ENCODE measurements at regions not wholly inside any gene's neighbourhood (a gene's known extent, or its start where the extent isn't known, plus 50 kb on each side); places are given as distances from the start of the nearest gene placed in this dataset.

DNA sequence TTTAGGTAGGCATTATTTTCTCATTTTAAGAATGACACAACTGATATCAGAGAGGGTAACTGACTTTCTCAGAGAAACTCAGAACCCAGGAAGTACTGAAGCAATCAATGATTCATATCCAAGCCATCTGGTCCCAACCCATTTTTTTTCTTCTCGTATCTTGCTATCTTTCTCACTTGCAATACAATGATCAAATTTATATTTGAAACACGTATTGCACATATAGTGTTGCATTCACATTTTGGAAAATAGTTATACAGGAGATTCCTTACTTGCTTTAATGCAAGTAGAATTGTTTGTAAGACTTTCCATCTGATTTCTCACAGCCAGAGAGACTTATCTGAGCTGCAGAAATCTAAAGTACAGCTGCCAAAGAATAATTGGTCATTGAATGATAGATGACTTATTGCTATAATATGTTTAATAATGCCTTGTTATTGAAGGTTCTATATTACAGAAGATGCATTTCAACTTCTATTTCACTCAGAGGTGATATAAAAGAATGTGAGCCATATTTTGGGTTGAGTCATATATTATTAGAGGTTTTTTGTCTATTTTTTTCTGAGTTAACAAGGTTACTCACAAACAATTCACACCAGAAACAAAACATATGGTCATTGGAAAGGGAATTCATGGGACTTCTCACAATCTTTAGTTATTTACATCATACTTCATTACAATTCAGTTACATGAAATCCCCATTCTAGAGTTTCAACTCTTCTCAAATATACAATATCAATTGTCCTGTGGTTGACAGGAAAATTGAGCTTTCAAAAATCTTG, 337.5 kb upstream of the CITED2 start:
- no peaks in the 10 kb centered on the region for H3K36me3 ChIP-seq
- WGBS, 2 donors (ENCODE audit: low coverage in 1 of 2), result 67 to 100% methylated on average over 2 of the region's 2 CpGs
- no peak overlapping the region for H3K4me3 ChIP-seq
- H3K27me3 ChIP-seq, result no peaks in the 10 kb centered on the region
- no peak overlapping the region for H3K27ac ChIP-seq
- H3K9me3 ChIP-seq, result no peaks in the 10 kb centered on the region
- ATAC-seq, result no peak
- TF ChIP-seq POLR2A (IDR thresholded peaks at IDR 0.05), result no peak
- H3K4me1 ChIP-seq, result peaks cover 3 to 15% (median 12%) of the 10 kb centered on the region in 3 donors

DNA sequence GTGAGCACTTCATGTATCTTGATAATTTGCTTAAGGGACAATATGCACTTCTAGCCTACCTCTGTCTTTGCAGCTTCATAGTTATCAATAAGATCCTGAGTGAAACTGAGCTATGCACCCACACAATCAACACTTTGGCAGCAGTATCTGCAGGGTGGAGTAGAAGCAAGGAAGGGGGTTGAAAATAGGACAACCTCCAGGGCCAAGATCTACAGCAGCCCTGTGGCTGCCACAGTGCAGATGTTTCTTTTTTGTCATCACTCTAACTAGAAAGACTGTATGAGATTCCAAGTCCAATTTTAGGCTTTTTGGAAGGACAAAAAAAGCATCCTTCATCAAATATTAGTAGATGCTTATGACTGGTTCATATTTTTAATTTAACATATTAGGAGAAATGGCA, 336.1 kb upstream of the CITED2 start:
- Histone ChIP-seq H3K4me1 (peaks cover 3 to 15% (median 12%) of the 10 kb centered on the region in 3 donors), H3K36me3 (no peaks in the 10 kb centered on the region), H3K27ac (no peak overlapping the region), H3K27me3 (no peaks in the 10 kb centered on the region), H3K4me3 (no peak overlapping the region), H3K9me3 (no peaks in the 10 kb centered on the region)
- no peak for TF ChIP-seq POLR2A (IDR thresholded peaks at IDR 0.05)
- TF ChIP-seq EP300 (IDR thresholded peaks at IDR 0.05), result no peak
- TF ChIP-seq POLR2AphosphoS5 (IDR thresholded peaks at IDR 0.05), result no peak
- TF ChIP-seq, protein P1, sequence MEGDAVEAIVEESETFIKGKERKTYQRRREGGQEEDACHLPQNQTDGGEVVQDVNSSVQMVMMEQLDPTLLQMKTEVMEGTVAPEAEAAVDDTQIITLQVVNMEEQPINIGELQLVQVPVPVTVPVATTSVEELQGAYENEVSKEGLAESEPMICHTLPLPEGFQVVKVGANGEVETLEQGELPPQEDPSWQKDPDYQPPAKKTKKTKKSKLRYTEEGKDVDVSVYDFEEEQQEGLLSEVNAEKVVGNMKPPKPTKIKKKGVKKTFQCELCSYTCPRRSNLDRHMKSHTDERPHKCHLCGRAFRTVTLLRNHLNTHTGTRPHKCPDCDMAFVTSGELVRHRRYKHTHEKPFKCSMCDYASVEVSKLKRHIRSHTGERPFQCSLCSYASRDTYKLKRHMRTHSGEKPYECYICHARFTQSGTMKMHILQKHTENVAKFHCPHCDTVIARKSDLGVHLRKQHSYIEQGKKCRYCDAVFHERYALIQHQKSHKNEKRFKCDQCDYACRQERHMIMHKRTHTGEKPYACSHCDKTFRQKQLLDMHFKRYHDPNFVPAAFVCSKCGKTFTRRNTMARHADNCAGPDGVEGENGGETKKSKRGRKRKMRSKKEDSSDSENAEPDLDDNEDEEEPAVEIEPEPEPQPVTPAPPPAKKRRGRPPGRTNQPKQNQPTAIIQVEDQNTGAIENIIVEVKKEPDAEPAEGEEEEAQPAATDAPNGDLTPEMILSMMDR (IDR thresholded peaks at IDR 0.05), result no peak
- no peak for ATAC-seq

DNA sequence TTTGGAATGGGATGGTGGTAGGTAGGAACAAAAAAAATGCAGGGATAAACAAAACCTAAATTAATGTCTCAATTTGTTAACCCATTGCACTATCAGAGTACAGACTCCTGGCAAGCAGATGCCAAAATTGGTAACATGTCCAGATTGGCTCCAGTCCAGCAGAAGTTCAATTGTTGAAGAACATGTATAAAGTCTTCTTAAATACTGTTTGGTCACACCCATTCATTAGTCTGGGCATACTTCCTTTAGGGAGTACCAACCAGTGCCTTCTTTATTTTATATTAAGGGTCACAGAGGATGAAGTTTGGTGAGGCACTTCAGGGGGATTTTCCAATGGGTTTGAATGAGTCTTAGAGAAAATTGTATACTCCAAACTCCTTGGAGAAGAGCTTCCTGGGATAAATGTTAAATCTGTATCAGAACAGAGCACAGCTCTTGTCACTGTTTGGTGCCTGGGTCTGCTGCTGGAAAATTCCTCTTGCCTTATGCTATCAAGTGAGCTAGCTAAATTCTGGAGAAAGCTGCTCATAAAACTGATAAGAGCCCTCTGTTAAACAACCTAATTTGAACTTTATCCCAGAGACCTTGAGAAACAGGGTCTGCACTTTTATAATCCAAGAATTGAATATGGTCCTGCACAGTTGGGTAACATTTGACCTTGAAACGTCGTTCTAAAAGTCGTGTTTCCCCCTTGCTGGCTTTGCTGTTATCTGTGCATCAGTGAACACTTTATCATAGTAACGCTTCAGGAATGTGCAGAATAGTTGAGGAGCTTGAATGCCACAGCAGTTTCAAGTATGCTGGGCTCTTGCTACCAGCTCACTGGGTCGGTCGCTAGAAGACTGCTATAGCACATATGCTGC, 334.1 kb upstream of the CITED2 start:
- 22 to 30% methylated on average over 5 to 6 of the region's 6 CpGs for WGBS, 2 donors (ENCODE audit: low coverage in 1 of 2)
- TF ChIP-seq EP300 (IDR thresholded peaks at IDR 0.05) (no peak), POLR2A (IDR thresholded peaks at IDR 0.05) (no peak)
- Histone ChIP-seq H3K9me3 (no peaks in the 10 kb centered on the region), H3K27ac (no peak overlapping the region), H3K4me3 (no peak overlapping the region), H3K4me1 (peaks cover 3 to 15% (median 12%) of the 10 kb centered on the region in 3 donors), H3K36me3 (no peaks in the 10 kb centered on the region), H3K27me3 (no peaks in the 10 kb centered on the region)
- ATAC-seq, result no peak

DNA sequence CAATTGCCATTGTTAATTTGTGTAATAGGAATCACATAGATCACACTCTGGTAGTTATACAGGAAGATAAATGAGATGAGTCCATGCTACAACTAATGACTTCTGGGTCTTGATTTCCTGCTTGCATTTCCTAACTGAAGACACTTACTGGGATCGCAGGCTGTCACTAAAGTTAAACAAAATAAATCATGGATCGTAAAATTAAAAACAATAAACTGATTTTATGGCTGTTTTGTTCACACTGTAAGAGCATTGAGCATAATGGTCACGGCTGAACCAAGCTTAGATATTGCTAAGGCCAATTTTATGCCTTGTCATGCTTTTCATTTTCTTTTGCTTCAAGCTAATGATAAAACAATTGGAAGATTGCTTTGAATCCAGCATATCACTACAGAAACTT, 332.5 kb upstream of the CITED2 start:
- H3K4me1 ChIP-seq, result peaks cover 3 to 15% (median 12%) of the 10 kb centered on the region in 3 donors
- WGBS, 2 donors (ENCODE audit: low coverage in 1 of 2), result 78 to 82% methylated on average over 3 of the region's 3 CpGs
- H3K27ac ChIP-seq, result no peak overlapping the region
- H3K27me3 ChIP-seq, result no peaks in the 10 kb centered on the region
- TF ChIP-seq, protein P1 (IDR thresholded peaks at IDR 0.05), result no peak
- TF ChIP-seq POLR2AphosphoS5 (IDR thresholded peaks at IDR 0.05) (no peak), POLR2A (IDR thresholded peaks at IDR 0.05) (no peak), EP300 (IDR thresholded peaks at IDR 0.05) (no peak)
- no peaks in the 10 kb centered on the region for H3K9me3 ChIP-seq
- H3K36me3 ChIP-seq, result no peaks in the 10 kb centered on the region
- no peak overlapping the region for H3K4me3 ChIP-seq
- no peak for ATAC-seq

DNA sequence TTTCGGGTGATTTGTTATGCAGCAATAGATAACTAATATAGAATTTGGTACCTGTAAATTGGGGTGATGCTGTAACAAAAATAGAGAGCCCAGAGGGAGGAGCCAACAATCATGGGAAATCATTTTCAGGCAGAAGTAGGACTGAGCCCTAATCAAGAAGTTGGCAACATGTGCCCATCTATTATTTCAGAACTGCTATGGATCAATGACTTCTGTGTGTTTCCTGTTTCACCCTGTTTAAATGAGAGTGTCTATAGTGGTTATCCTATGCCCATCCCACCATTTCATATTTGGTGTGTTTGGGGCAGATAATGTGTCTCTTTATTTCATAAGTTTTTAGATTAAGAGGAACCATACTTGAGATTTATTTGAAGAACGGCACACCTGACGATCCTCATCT, 330.8 kb upstream of the CITED2 start:
- no peak for ATAC-seq
- no peaks in the 10 kb centered on the region for H3K9me3 ChIP-seq

DNA sequence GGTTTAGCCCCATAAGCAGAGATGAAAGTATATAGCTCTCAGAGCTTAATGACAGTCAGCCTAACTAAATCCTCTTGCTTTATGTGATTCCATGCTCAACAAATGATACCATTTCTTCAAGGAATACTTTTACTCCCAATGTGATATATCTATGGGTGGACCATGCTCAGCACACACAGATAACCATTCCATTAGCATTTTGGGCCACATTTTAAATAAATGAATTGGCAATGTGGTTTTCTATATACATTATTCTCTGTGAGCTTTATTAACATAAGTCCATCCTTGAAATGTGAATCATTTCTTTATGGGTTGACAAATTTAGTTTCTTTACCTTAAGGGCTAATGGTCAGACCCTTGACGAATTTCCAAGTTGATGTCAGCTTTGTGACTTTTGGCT, 329.3 kb upstream of the CITED2 start:
- Histone ChIP-seq H3K36me3 (no peaks in the 10 kb centered on the region), H3K27ac (no peak overlapping the region), H3K9me3 (no peaks in the 10 kb centered on the region), H3K4me1 (peaks cover 0 to 9% (median 6%) of the 10 kb centered on the region in 3 donors), H3K4me3 (no peak overlapping the region), H3K27me3 (no peaks in the 10 kb centered on the region)
- 89 to 100% methylated on average over 1 of the region's 1 CpG for WGBS, 2 donors (ENCODE audit: low coverage in 1 of 2)
- TF ChIP-seq, protein P1 (IDR thresholded peaks at IDR 0.05), result no peak
- TF ChIP-seq EP300 (IDR thresholded peaks at IDR 0.05) (no peak), POLR2AphosphoS5 (IDR thresholded peaks at IDR 0.05) (no peak), POLR2A (IDR thresholded peaks at IDR 0.05) (no peak)
- ATAC-seq, result no peak

More for the DNA sequence above, 330.8 kb upstream of the CITED2 start:
- H3K4me1 ChIP-seq, result peaks cover 3 to 15% (median 12%) of the 10 kb centered on the region in 3 donors
- WGBS, 2 donors (ENCODE audit: low coverage in 1 of 2), result 96 to 100% methylated on average over 3 of the region's 3 CpGs
- H3K27ac ChIP-seq, result no peak overlapping the region
- no peaks in the 10 kb centered on the region for H3K36me3 ChIP-seq
- TF ChIP-seq EP300 (IDR thresholded peaks at IDR 0.05), result no peak
- H3K4me3 ChIP-seq, result no peak overlapping the region
- H3K27me3 ChIP-seq, result no peaks in the 10 kb centered on the region
